ENCODE measurements at regions not wholly inside any gene's neighbourhood (a gene's known extent, or its start where the extent isn't known, plus 50 kb on each side); places are given as distances from the start of the nearest gene placed in this dataset.

- H3K4me3 Mint-ChIP-seq = no peak overlapping the region
- no peaks in the 10 kb centered on the region for H3K36me3 ChIP-seq
- H3K4me1 Mint-ChIP-seq = peaks cover 17% of the 10 kb centered on the region
- no peak overlapping the region for H2AFZ ChIP-seq (replicated peaks)
- no peaks in the 10 kb centered on the region for H3K9me3 Mint-ChIP-seq
- H3K27ac ChIP-seq = no peak overlapping the region
- no peak overlapping the region for H3K27ac Mint-ChIP-seq
- H4K20me1 ChIP-seq (ENCODE audit: low read depth) = no peaks in the 10 kb centered on the region
- H3F3A ChIP-seq (ENCODE audit: low read depth) = no peaks in the 10 kb centered on the region
- DNase-seq (ENCODE audit: low spot score) = no peak
- H3K4me2 ChIP-seq = no peak overlapping the region
- no peaks in the 10 kb centered on the region for H3K4me1 ChIP-seq
- no peak for TF ChIP-seq CTCF (IDR thresholded peaks at IDR 0.05)
- TF ChIP-seq EZH2 (IDR thresholded peaks at IDR 0.05) = no peak
- TF ChIP-seq EZH2phosphoT487 (IDR thresholded peaks at IDR 0.05) = no peak
- H3K27me3 Mint-ChIP-seq (ENCODE audit: insufficient read depth, low read depth) = peaks cover 2% of the 10 kb centered on the region
- no peak overlapping the region for H3K4me3 ChIP-seq
- no peak overlapping the region for H3K9ac ChIP-seq
- no peaks in the 10 kb centered on the region for H3K79me2 ChIP-seq (ENCODE audit: low read depth)
- no peaks in the 10 kb centered on the region for H3K27me3 ChIP-seq
- no peaks in the 10 kb centered on the region for H3K36me3 Mint-ChIP-seq
- no peaks in the 10 kb centered on the region for H3K9me3 ChIP-seq (ENCODE audit: low read depth)
Measured at GRCh38 chrX:138287205-138287877, 424.2 kb downstream of the FGF13 start.

- no peaks in the 10 kb centered on the region for H3K4me1 ChIP-seq
- Mint-ChIP-seq H3K4me3 (no peak overlapping the region), H3K36me3 (no peaks in the 10 kb centered on the region), H3K4me1 (peaks cover 18% of the 10 kb centered on the region), H3K27me3 (ENCODE audit: insufficient read depth, low read depth) (no peaks in the 10 kb centered on the region), H3K9me3 (no peaks in the 10 kb centered on the region), H3K27ac (no peak overlapping the region)
- DNase-seq (ENCODE audit: low spot score) = no peak
- no peaks in the 10 kb centered on the region for H4K20me1 ChIP-seq (ENCODE audit: low read depth)
- no peaks in the 10 kb centered on the region for H3K36me3 ChIP-seq
- no peaks in the 10 kb centered on the region for H3K79me2 ChIP-seq (ENCODE audit: low read depth)
- no peak overlapping the region for H2AFZ ChIP-seq (replicated peaks)
- H3K4me2 ChIP-seq = no peak overlapping the region
- H3K27ac ChIP-seq = no peak overlapping the region
- H3K9ac ChIP-seq = no peak overlapping the region
- TF ChIP-seq EZH2phosphoT487 (IDR thresholded peaks at IDR 0.05) = no peak
- no peak for TF ChIP-seq CTCF (IDR thresholded peaks at IDR 0.05)
- TF ChIP-seq EZH2 (IDR thresholded peaks at IDR 0.05) = no peak
- no peak overlapping the region for H3K4me3 ChIP-seq
- no peaks in the 10 kb centered on the region for H3K27me3 ChIP-seq
- H3K9me3 ChIP-seq (ENCODE audit: low read depth) = peaks cover 5% of the 10 kb centered on the region
- H3F3A ChIP-seq (ENCODE audit: low read depth) = no peaks in the 10 kb centered on the region
Measured at GRCh38 chrX:138294951-138295350, 416.6 kb downstream of the FGF13 start.

GRCh38 chrX:138298268-138298667, 413.2 kb downstream of the FGF13 start:
- H3K9me3 Mint-ChIP-seq = no peaks in the 10 kb centered on the region
- H3K27me3 Mint-ChIP-seq (ENCODE audit: insufficient read depth, low read depth) = no peaks in the 10 kb centered on the region

More at GRCh38 chrX:138298268-138298667, 413.2 kb downstream of the FGF13 start:
- TF ChIP-seq CTCF (IDR thresholded peaks at IDR 0.05) (no peak), EZH2 (IDR thresholded peaks at IDR 0.05) (no peak), EZH2phosphoT487 (IDR thresholded peaks at IDR 0.05) (no peak)
- Mint-ChIP-seq H3K27ac (no peak overlapping the region), H3K36me3 (no peaks in the 10 kb centered on the region), H3K4me1 (peaks cover 18% of the 10 kb centered on the region), H3K4me3 (no peak overlapping the region)
- Histone ChIP-seq H3K4me2 (no peak overlapping the region), H3K79me2 (ENCODE audit: low read depth) (no peaks in the 10 kb centered on the region), H3K36me3 (no peaks in the 10 kb centered on the region), H2AFZ (replicated peaks) (no peak overlapping the region), H3K4me1 (no peaks in the 10 kb centered on the region), H3K4me3 (no peak overlapping the region), H3K27ac (no peak overlapping the region), H4K20me1 (ENCODE audit: low read depth) (no peaks in the 10 kb centered on the region), H3K9ac (no peak overlapping the region), H3K27me3 (no peaks in the 10 kb centered on the region), H3F3A (ENCODE audit: low read depth) (no peaks in the 10 kb centered on the region), H3K9me3 (ENCODE audit: low read depth) (no peaks in the 10 kb centered on the region)
- DNase-seq (ENCODE audit: low spot score) = no peak

Measured in neural progenitor cell (in vitro differentiated cells).